Adrenal gland (tissue), 5 donors: ENCODE measurements at regions not wholly inside any gene's neighbourhood (a gene's known extent, or its start where the extent isn't known, plus 50 kb on each side); places are given as distances from the start of the nearest gene placed in this dataset.

Experiments
- POLR2A ChIP-seq, 2 donors: fragments of 450-650 bp; IDR thresholded peaks; one replicate each; pipeline ENCODE4 v1.6.1; 2017; ENCODE audit warnings: antibody characterized with exemption in 2 of 2, mild to moderate bottlenecking in 2 of 2, moderate library complexity in 1 of 2
- TF ChIP-seq, protein P1 (sequence below), 6 experiments: fragments of 450-650 bp in 4 of 6; fragments of 200-600 bp in 2 of 6; sonication (generic) in 1 of 6; IDR thresholded peaks; 1 replicate in 5 of 6; 2 replicates in 1 of 6; pipeline versions ENCODE4 v1.5.1 to v1.8.0; 2016 to 2021; ENCODE audit warnings: antibody characterized with exemption in 6 of 6, mild to moderate bottlenecking in 2 of 6, moderate library complexity in 1 of 6
- donor health status: DM: no; HTN: no; CAD: no.

DNA sequence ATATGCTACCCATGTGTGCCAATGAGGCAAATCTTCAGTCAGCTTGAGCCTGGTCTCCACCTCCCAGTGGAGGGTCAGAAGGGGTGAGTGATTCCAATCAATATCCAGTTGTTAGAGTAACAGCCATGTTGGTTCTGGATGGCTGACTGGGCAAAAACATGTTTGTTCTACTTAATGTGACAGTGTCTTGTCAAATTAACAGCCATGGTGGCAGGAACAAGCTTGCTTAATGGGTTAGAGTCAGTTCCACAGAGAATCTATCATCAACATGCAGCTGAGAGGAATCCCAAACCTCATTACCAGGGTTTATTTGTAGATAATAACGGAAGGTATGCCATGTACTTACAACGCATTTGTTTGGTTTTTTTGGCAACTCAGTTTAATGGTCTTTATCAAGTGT is 133.2 kb downstream of the SLC17A6 start:
- TF ChIP-seq, protein P1, sequence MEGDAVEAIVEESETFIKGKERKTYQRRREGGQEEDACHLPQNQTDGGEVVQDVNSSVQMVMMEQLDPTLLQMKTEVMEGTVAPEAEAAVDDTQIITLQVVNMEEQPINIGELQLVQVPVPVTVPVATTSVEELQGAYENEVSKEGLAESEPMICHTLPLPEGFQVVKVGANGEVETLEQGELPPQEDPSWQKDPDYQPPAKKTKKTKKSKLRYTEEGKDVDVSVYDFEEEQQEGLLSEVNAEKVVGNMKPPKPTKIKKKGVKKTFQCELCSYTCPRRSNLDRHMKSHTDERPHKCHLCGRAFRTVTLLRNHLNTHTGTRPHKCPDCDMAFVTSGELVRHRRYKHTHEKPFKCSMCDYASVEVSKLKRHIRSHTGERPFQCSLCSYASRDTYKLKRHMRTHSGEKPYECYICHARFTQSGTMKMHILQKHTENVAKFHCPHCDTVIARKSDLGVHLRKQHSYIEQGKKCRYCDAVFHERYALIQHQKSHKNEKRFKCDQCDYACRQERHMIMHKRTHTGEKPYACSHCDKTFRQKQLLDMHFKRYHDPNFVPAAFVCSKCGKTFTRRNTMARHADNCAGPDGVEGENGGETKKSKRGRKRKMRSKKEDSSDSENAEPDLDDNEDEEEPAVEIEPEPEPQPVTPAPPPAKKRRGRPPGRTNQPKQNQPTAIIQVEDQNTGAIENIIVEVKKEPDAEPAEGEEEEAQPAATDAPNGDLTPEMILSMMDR (IDR thresholded peaks at IDR 0.05): no peak
- TF ChIP-seq POLR2A (IDR thresholded peaks at IDR 0.05): no peak
